GM19438 (cell line): ENCODE measurements at regions not wholly inside any gene's neighbourhood (a gene's known extent, or its start where the extent isn't known, plus 50 kb on each side); places are given as distances from the start of the nearest gene placed in this dataset.
"Not testable (repeated sequence)": the region's sequence is repeated elsewhere in the genome, so short reads cannot be mapped to it uniquely, and the experiment has no call there.

Experiments used
- ATAC-seq: cut with Tn5 transposase; IDR thresholded peaks from one replicate; pipeline ENCODE4 v1.9.1; 2021; ENCODE audit warnings: low read depth; ENCODE audit not compliant: unreplicated experiment

- no peak for ATAC-seq
Observed at GRCh38 chr2:53610260-53610659, 157.3 kb upstream of the CHAC2 start.

- no peak for ATAC-seq
Observed at GRCh38 chr2:53609551-53609950, 158.1 kb upstream of the CHAC2 start.

GRCh38 chr2:53608293-53608692, 159.3 kb upstream of the CHAC2 start:
- no peak for ATAC-seq

- ATAC-seq: no peak
Observed at GRCh38 chr2:53600815-53601214, 166.8 kb upstream of the CHAC2 start.

- not testable (repeated sequence) for ATAC-seq
Observed at GRCh38 chr2:53586733-53587612, 180.6 kb upstream of the CHAC2 start.

GRCh38 chr2:53584986-53585385, 182.6 kb upstream of the CHAC2 start:
- no peak for ATAC-seq

GRCh38 chr2:53583583-53583982, 184.0 kb upstream of the CHAC2 start:
- no peak for ATAC-seq

GRCh38 chr2:53582556-53582955, 185.0 kb upstream of the CHAC2 start:
- no peak for ATAC-seq

GRCh38 chr2:53576166-53576565, 191.4 kb upstream of the CHAC2 start:
- ATAC-seq: no peak

- ATAC-seq: no peak
Observed at GRCh38 chr2:53575721-53576124, 191.9 kb upstream of the CHAC2 start.

- ATAC-seq: no peak
Observed at GRCh38 chr2:53572696-53573095, 194.9 kb upstream of the CHAC2 start.

GRCh38 chr2:53569957-53570727, 197.5 kb upstream of the CHAC2 start:
- no peak for ATAC-seq

- ATAC-seq: no peak
Observed at GRCh38 chr2:53568469-53568868, 199.1 kb upstream of the CHAC2 start.

- ATAC-seq: no peak
Observed at GRCh38 chr2:53567073-53567472, 200.5 kb upstream of the CHAC2 start.

GRCh38 chr2:53562407-53562806, 205.2 kb upstream of the CHAC2 start:
- no peak for ATAC-seq

GRCh38 chr2:53561155-53561554, 206.4 kb upstream of the CHAC2 start:
- ATAC-seq: no peak

GRCh38 chr2:53559302-53559966, 208.2 kb upstream of the CHAC2 start:
- no peak for ATAC-seq

GRCh38 chr2:53558867-53559266, 208.7 kb upstream of the CHAC2 start:
- ATAC-seq: no peak

- no peak for ATAC-seq
Observed at GRCh38 chr2:53549497-53549896, 218.1 kb upstream of the CHAC2 start.

- ATAC-seq: no peak
Observed at GRCh38 chr2:53545604-53546003, 222.0 kb upstream of the CHAC2 start.

GRCh38 chr2:53544871-53545558, 222.6 kb upstream of the CHAC2 start:
- no peak for ATAC-seq
